ENCODE measurements at regions not wholly inside any gene's neighbourhood (a gene's known extent, or its start where the extent isn't known, plus 50 kb on each side); places are given as distances from the start of the nearest gene placed in this dataset.
"Not testable (repeated sequence)": the region's sequence is repeated elsewhere in the genome, so short reads cannot be mapped to it uniquely, and the experiment has no call there.

- not testable (repeated sequence) for TF ChIP-seq BCLAF1 (IDR thresholded peaks at IDR 0.05); MXI1 (IDR thresholded peaks at IDR 0.05; ENCODE audit: low read depth, low read length); POLR2AphosphoS5 (IDR thresholded peaks at IDR 0.05; ENCODE audit: low read length); SRF (IDR thresholded peaks at IDR 0.05; ENCODE audit: low read depth in 2 of 2, low read length in 2 of 2); NRF1 (conservative IDR thresholded peaks at IDR 0.05; ENCODE audit: low read depth, low read length); NR2F1 (conservative IDR thresholded peaks at IDR 0.05); CTCF (IDR thresholded peaks at IDR 0.05 in 2 of 3, conservative IDR thresholded peaks at IDR 0.05 in 1 of 3; ENCODE audit: control insufficient read depth in 2 of 3, extremely low read depth in 1 of 3, insufficient read depth in 1 of 3, low read depth in 3 of 3, low read length in 3 of 3); EZH2 (IDR thresholded peaks at IDR 0.05; ENCODE audit: borderline replicate concordance, control insufficient read depth, low read depth, low read length); RAD51 (IDR thresholded peaks at IDR 0.05); TAF1 (IDR thresholded peaks at IDR 0.05; ENCODE audit: borderline replicate concordance, low read depth, low read length); POLR2A (IDR thresholded peaks at IDR 0.05; ENCODE audit: low read depth, low read length); BHLHE40 (IDR thresholded peaks at IDR 0.05; ENCODE audit: borderline replicate concordance in 1 of 2, low read depth in 2 of 2, low read length in 1 of 2); FOS (IDR thresholded peaks at IDR 0.05; ENCODE audit: borderline replicate concordance, extremely low read depth, insufficient read length)
These were observed 80.1 kb upstream of the RAI2 start for GRCh38 chrX:17941171-17941570.
